ENCODE measurements at regions not wholly inside any gene's neighbourhood (a gene's known extent, or its start where the extent isn't known, plus 50 kb on each side); places are given as distances from the start of the nearest gene placed in this dataset.
"Not testable (repeated sequence)": the region's sequence is repeated elsewhere in the genome, so short reads cannot be mapped to it uniquely, and the experiment has no call there.

DNA sequence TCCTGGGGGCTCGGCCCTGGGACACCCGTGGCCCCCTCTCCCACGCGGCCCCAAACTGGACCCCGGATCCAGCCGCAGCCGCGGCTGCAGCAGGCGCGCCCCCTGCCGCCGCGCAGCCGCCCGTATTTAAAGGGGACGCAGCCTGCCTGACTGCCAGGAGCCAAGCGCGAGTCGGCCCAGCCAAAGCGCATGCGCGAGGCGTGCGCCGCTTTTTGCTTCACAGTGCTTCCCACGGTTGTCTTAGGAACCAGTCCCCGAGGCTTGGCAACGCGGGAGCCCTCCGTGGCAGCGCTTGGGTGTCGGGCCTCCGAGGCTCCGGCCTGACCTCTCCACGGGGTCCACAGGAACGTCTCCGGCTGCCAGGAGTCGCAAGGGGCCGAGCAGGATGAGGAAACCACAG, 712.8 kb downstream of the KCNJ18 start:
- TF ChIP-seq CTCF (conservative IDR thresholded peaks at IDR 0.05; ENCODE audit: low read depth in 2 of 2); POLR2AphosphoS5 (IDR thresholded peaks at IDR 0.05; ENCODE audit: low read depth); EZH2 (IDR thresholded peaks at IDR 0.05; ENCODE audit: low read depth, unreplicated experiment); NANOG (IDR thresholded peaks at IDR 0.05; ENCODE audit: borderline replicate concordance); STAT1 (IDR thresholded peaks at IDR 0.05; ENCODE audit: unreplicated experiment); JUNB (IDR thresholded peaks at IDR 0.05; ENCODE audit: unreplicated experiment); EZH2phosphoT487 (IDR thresholded peaks at IDR 0.05; ENCODE audit: unreplicated experiment); ZNF331 (CRISPR knock-in tag; IDR thresholded peaks at IDR 0.05; ENCODE audit: low read depth); ZNF462 (CRISPR knock-in tag; IDR thresholded peaks at IDR 0.05): not testable (repeated sequence)
- TF ChIP-seq, protein P1, sequence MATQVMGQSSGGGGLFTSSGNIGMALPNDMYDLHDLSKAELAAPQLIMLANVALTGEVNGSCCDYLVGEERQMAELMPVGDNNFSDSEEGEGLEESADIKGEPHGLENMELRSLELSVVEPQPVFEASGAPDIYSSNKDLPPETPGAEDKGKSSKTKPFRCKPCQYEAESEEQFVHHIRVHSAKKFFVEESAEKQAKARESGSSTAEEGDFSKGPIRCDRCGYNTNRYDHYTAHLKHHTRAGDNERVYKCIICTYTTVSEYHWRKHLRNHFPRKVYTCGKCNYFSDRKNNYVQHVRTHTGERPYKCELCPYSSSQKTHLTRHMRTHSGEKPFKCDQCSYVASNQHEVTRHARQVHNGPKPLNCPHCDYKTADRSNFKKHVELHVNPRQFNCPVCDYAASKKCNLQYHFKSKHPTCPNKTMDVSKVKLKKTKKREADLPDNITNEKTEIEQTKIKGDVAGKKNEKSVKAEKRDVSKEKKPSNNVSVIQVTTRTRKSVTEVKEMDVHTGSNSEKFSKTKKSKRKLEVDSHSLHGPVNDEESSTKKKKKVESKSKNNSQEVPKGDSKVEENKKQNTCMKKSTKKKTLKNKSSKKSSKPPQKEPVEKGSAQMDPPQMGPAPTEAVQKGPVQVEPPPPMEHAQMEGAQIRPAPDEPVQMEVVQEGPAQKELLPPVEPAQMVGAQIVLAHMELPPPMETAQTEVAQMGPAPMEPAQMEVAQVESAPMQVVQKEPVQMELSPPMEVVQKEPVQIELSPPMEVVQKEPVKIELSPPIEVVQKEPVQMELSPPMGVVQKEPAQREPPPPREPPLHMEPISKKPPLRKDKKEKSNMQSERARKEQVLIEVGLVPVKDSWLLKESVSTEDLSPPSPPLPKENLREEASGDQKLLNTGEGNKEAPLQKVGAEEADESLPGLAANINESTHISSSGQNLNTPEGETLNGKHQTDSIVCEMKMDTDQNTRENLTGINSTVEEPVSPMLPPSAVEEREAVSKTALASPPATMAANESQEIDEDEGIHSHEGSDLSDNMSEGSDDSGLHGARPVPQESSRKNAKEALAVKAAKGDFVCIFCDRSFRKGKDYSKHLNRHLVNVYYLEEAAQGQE (IDR thresholded peaks at IDR 0.05; ENCODE audit: unreplicated experiment) = not testable (repeated sequence)
